HG03066 (cell line): ENCODE measurements at regions not wholly inside any gene's neighbourhood (a gene's known extent, or its start where the extent isn't known, plus 50 kb on each side); places are given as distances from the start of the nearest gene placed in this dataset.
"Not testable (repeated sequence)": the region's sequence is repeated elsewhere in the genome, so short reads cannot be mapped to it uniquely, and the experiment has no call there.

Source experiments
- ATAC-seq: cut with Tn5 transposase; IDR thresholded peaks from one replicate; pipeline ENCODE4 v1.9.1; 2021; ENCODE audit warnings: low read depth; ENCODE audit not compliant: unreplicated experiment

GRCh38 chrX:14352511-14352910 is 176.8 kb upstream of the GLRA2 start:
- ATAC-seq: no peak

GRCh38 chrX:14351611-14352303 is 177.6 kb upstream of the GLRA2 start:
- no peak for ATAC-seq

- no peak for ATAC-seq
Measured at GRCh38 chrX:14347523-14347922, 181.8 kb upstream of the GLRA2 start.

GRCh38 chrX:14344172-14344940 is 185.0 kb upstream of the GLRA2 start:
- ATAC-seq: no peak

GRCh38 chrX:14309431-14309830 is 219.9 kb upstream of the GLRA2 start:
- ATAC-seq: no peak

GRCh38 chrX:14308976-14309375 is 220.4 kb upstream of the GLRA2 start:
- not testable (repeated sequence) for ATAC-seq

- no peak for ATAC-seq
Measured at GRCh38 chrX:14303891-14304290, 225.4 kb upstream of the GLRA2 start.

- ATAC-seq: not testable (repeated sequence)
Measured at GRCh38 chrX:14302561-14302960, 226.8 kb upstream of the GLRA2 start.

GRCh38 chrX:14300376-14300775 is 229.0 kb upstream of the GLRA2 start:
- ATAC-seq: no peak

- no peak for ATAC-seq
Measured at GRCh38 chrX:14295426-14295825, 233.9 kb upstream of the GLRA2 start.

GRCh38 chrX:14291666-14292500 is 237.5 kb upstream of the GLRA2 start:
- ATAC-seq: no peak

GRCh38 chrX:14290335-14290734 is 239.0 kb upstream of the GLRA2 start:
- no peak for ATAC-seq

- ATAC-seq: no peak
Measured at GRCh38 chrX:14274691-14275090, 245.0 kb upstream of the GEMIN8 start.

GRCh38 chrX:14267216-14267615 is 237.5 kb upstream of the GEMIN8 start:
- no peak for ATAC-seq

GRCh38 chrX:14266705-14267104 is 237.0 kb upstream of the GEMIN8 start:
- no peak for ATAC-seq

GRCh38 chrX:14243823-14244222 is 214.1 kb upstream of the GEMIN8 start:
- ATAC-seq: no peak

GRCh38 chrX:14235004-14235403 is 205.3 kb upstream of the GEMIN8 start:
- ATAC-seq: no peak

- no peak for ATAC-seq
Measured at GRCh38 chrX:14232688-14233087, 203.0 kb upstream of the GEMIN8 start.

- no peak for ATAC-seq
Measured at GRCh38 chrX:14228611-14229010, 198.9 kb upstream of the GEMIN8 start.

GRCh38 chrX:14220386-14220944 is 190.8 kb upstream of the GEMIN8 start:
- ATAC-seq: no peak

- no peak for ATAC-seq
Measured at GRCh38 chrX:14209034-14209433, 179.3 kb upstream of the GEMIN8 start.
